ENCODE measurements at regions not wholly inside any gene's neighbourhood (a gene's known extent, or its start where the extent isn't known, plus 50 kb on each side); places are given as distances from the start of the nearest gene placed in this dataset.
A peak's percentile ranks its signal among the peaks of the same experiment; 100 is the strongest.

DNA sequence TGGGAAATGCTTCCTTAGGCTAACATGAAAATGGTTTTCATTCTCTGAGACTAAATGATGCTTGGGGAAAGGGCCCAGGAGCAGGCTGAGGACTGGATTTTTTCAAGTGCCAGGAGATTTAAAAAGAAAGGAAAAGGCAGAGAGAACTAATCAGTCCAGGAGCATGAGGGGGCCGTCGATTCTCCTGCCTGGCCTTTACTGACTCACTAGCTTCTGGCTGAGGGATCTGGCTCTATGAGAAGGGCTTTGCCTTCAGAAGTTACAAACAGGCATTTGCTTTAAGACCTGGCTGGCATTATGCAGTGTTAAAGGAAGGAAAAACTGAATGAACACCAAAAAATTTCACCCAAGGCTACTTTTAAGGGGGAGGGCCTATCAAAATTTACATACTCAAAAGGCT lies 359.2 kb downstream of the PBX1 start:
- Histone ChIP-seq H3K9ac (ENCODE audit: low read length) (no peak overlapping the region), H3K4me3 (ENCODE audit: low read length) (no peak overlapping the region), H3K9me2 (ENCODE audit: insufficient read depth, low read length) (no peaks in the 10 kb centered on the region), H3K79me2 (replicated peaks; ENCODE audit: insufficient read depth, low read length) (no peaks in the 10 kb centered on the region), H2AFZ (ENCODE audit: low read depth, low read length) (no peak overlapping the region), H3K36me3 (ENCODE audit: insufficient read depth, low read length) (no peaks in the 10 kb centered on the region), H3F3A (ENCODE audit: insufficient read depth, low read length, poor library complexity, severe bottlenecking) (no peaks in the 10 kb centered on the region), H3K27ac (ENCODE audit: low read length) (no peak overlapping the region), H3K27me3 (ENCODE audit: insufficient read depth, low read depth, low read length) (no peaks in the 10 kb centered on the region), H3K9me3 (ENCODE audit: low read length) (no peaks in the 10 kb centered on the region), H4K20me1 (ENCODE audit: insufficient read depth) (no peaks in the 10 kb centered on the region), H3K4me2 (ENCODE audit: low read length) (no peak overlapping the region)
- no peak for TF ChIP-seq EZH2 (IDR thresholded peaks at IDR 0.05; ENCODE audit: borderline replicate concordance, insufficient read depth, low read length, poor library complexity, severe bottlenecking)
- no peak for TF ChIP-seq EP300 (conservative IDR thresholded peaks at IDR 0.05; ENCODE audit: poor library complexity, severe bottlenecking)
- TF ChIP-seq, protein P1, sequence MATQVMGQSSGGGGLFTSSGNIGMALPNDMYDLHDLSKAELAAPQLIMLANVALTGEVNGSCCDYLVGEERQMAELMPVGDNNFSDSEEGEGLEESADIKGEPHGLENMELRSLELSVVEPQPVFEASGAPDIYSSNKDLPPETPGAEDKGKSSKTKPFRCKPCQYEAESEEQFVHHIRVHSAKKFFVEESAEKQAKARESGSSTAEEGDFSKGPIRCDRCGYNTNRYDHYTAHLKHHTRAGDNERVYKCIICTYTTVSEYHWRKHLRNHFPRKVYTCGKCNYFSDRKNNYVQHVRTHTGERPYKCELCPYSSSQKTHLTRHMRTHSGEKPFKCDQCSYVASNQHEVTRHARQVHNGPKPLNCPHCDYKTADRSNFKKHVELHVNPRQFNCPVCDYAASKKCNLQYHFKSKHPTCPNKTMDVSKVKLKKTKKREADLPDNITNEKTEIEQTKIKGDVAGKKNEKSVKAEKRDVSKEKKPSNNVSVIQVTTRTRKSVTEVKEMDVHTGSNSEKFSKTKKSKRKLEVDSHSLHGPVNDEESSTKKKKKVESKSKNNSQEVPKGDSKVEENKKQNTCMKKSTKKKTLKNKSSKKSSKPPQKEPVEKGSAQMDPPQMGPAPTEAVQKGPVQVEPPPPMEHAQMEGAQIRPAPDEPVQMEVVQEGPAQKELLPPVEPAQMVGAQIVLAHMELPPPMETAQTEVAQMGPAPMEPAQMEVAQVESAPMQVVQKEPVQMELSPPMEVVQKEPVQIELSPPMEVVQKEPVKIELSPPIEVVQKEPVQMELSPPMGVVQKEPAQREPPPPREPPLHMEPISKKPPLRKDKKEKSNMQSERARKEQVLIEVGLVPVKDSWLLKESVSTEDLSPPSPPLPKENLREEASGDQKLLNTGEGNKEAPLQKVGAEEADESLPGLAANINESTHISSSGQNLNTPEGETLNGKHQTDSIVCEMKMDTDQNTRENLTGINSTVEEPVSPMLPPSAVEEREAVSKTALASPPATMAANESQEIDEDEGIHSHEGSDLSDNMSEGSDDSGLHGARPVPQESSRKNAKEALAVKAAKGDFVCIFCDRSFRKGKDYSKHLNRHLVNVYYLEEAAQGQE (IDR thresholded peaks at IDR 0.05; ENCODE audit: borderline replicate concordance): no peak
- no peak for TF ChIP-seq TAF1 (IDR thresholded peaks at IDR 0.05; ENCODE audit: low read depth)
- TF ChIP-seq POLR2AphosphoS5 (IDR thresholded peaks at IDR 0.05): no peak
- TF ChIP-seq RAD21 (conservative IDR thresholded peaks at IDR 0.05): no peak
- TF ChIP-seq, protein P2, sequence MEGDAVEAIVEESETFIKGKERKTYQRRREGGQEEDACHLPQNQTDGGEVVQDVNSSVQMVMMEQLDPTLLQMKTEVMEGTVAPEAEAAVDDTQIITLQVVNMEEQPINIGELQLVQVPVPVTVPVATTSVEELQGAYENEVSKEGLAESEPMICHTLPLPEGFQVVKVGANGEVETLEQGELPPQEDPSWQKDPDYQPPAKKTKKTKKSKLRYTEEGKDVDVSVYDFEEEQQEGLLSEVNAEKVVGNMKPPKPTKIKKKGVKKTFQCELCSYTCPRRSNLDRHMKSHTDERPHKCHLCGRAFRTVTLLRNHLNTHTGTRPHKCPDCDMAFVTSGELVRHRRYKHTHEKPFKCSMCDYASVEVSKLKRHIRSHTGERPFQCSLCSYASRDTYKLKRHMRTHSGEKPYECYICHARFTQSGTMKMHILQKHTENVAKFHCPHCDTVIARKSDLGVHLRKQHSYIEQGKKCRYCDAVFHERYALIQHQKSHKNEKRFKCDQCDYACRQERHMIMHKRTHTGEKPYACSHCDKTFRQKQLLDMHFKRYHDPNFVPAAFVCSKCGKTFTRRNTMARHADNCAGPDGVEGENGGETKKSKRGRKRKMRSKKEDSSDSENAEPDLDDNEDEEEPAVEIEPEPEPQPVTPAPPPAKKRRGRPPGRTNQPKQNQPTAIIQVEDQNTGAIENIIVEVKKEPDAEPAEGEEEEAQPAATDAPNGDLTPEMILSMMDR (IDR thresholded peaks at IDR 0.05; ENCODE audit: poor library complexity, severe bottlenecking): no peak
- TF ChIP-seq SMC3 (conservative IDR thresholded peaks at IDR 0.05; ENCODE audit: poor library complexity): no peak
- TF ChIP-seq MXI1 (conservative IDR thresholded peaks at IDR 0.05; ENCODE audit: poor library complexity, severe bottlenecking): no peak

DNA sequence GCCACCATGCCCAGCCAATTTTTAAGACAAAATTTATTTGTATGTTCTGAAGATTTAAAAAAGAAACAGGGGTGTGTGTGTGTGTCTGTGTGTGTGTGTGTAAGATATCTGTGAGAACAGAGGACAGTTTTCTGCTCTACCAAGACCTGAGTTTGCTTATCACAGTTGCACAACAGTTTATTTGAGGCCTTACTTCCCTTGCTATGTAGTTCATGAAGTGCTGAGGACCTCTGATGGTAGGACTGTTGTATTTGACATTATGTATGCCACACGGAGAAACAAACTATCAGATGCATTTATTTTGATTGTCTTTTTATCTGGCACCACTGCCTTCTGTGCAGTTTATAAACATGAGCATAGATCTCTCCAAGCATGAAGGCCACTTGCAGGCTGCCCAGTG lies 355.2 kb downstream of the PBX1 start:
- H3K27ac ChIP-seq (ENCODE audit: low read length): no peak overlapping the region
- H3K9me3 ChIP-seq (ENCODE audit: low read length): no peaks in the 10 kb centered on the region
- no peaks in the 10 kb centered on the region for H4K20me1 ChIP-seq (ENCODE audit: insufficient read depth)
- H3K4me3 ChIP-seq (ENCODE audit: low read length): no peak overlapping the region
- H3K79me2 ChIP-seq (replicated peaks; ENCODE audit: insufficient read depth, low read length): no peaks in the 10 kb centered on the region
- no peak overlapping the region for H2AFZ ChIP-seq (ENCODE audit: low read depth, low read length)
- no peaks in the 10 kb centered on the region for H3F3A ChIP-seq (ENCODE audit: insufficient read depth, low read length, poor library complexity, severe bottlenecking)
- no peaks in the 10 kb centered on the region for H3K27me3 ChIP-seq (ENCODE audit: insufficient read depth, low read depth, low read length)
- TF ChIP-seq SMC3 (conservative IDR thresholded peaks at IDR 0.05; ENCODE audit: poor library complexity) (peak; percentile 72), TAF1 (IDR thresholded peaks at IDR 0.05; ENCODE audit: low read depth) (no peak), EP300 (conservative IDR thresholded peaks at IDR 0.05; ENCODE audit: poor library complexity, severe bottlenecking) (no peak), RAD21 (conservative IDR thresholded peaks at IDR 0.05) (peak; percentile 81), MXI1 (conservative IDR thresholded peaks at IDR 0.05; ENCODE audit: poor library complexity, severe bottlenecking) (no peak), EZH2 (IDR thresholded peaks at IDR 0.05; ENCODE audit: borderline replicate concordance, insufficient read depth, low read length, poor library complexity, severe bottlenecking) (no peak)
- TF ChIP-seq, protein P2 (IDR thresholded peaks at IDR 0.05; ENCODE audit: poor library complexity, severe bottlenecking): peak; percentile 68
- H3K9me2 ChIP-seq (ENCODE audit: insufficient read depth, low read length): no peaks in the 10 kb centered on the region
- no peaks in the 10 kb centered on the region for H3K36me3 ChIP-seq (ENCODE audit: insufficient read depth, low read length)
- no peak overlapping the region for H3K4me2 ChIP-seq (ENCODE audit: low read length)
- no peak overlapping the region for H3K9ac ChIP-seq (ENCODE audit: low read length)
